ENCODE measurements at regions not wholly inside any gene's neighbourhood (a gene's known extent, or its start where the extent isn't known, plus 50 kb on each side); places are given as distances from the start of the nearest gene placed in this dataset.
A peak's percentile ranks its signal among the peaks of the same experiment; 100 is the strongest.
"Not testable (repeated sequence)": the region's sequence is repeated elsewhere in the genome, so short reads cannot be mapped to it uniquely, and the experiment has no call there.

GRCh38 chr1:172755099-172755498 is 96.2 kb downstream of the FASLG start:
- no peak for DNase-seq

- DNase-seq = no peak
Measured at GRCh38 chr1:172756024-172756423, 97.1 kb downstream of the FASLG start.

GRCh38 chr1:172758259-172758658 is 99.4 kb downstream of the FASLG start:
- DNase-seq = no peak

- DNase-seq = no peak
Measured at GRCh38 chr1:172760121-172760520, 101.2 kb downstream of the FASLG start.

- DNase-seq = no peak
Measured at GRCh38 chr1:172761581-172762486, 102.9 kb downstream of the FASLG start.

GRCh38 chr1:172763057-172763456 is 104.2 kb downstream of the FASLG start:
- DNase-seq = no peak

GRCh38 chr1:172764378-172764777 is 105.5 kb downstream of the FASLG start:
- DNase-seq = peak; percentile 33

- no peak for DNase-seq
Measured at GRCh38 chr1:172766462-172766861, 107.6 kb downstream of the FASLG start.

- no peak for DNase-seq
Measured at GRCh38 chr1:172770071-172770470, 111.2 kb downstream of the FASLG start.

GRCh38 chr1:172774561-172774960 is 115.7 kb downstream of the FASLG start:
- no peak for DNase-seq

GRCh38 chr1:172775606-172776005 is 116.7 kb downstream of the FASLG start:
- no peak for DNase-seq

GRCh38 chr1:172776071-172776470 is 117.2 kb downstream of the FASLG start:
- DNase-seq = no peak

- DNase-seq = no peak
Measured at GRCh38 chr1:172777767-172778166, 118.9 kb downstream of the FASLG start.

GRCh38 chr1:172778456-172779455 is 119.9 kb downstream of the FASLG start:
- DNase-seq = no peak

GRCh38 chr1:172779491-172779890 is 120.6 kb downstream of the FASLG start:
- DNase-seq = no peak

GRCh38 chr1:172781513-172782140 is 122.7 kb downstream of the FASLG start:
- DNase-seq = no peak

GRCh38 chr1:172789840-172790239 is 130.9 kb downstream of the FASLG start:
- DNase-seq = no peak

GRCh38 chr1:172790245-172790644 is 131.3 kb downstream of the FASLG start:
- DNase-seq = no peak

GRCh38 chr1:172793823-172794222 is 134.9 kb downstream of the FASLG start:
- no peak for DNase-seq

GRCh38 chr1:172795741-172796140 is 136.8 kb downstream of the FASLG start:
- DNase-seq = no peak

GRCh38 chr1:172799804-172800203 is 140.9 kb downstream of the FASLG start:
- not testable (repeated sequence) for DNase-seq

GRCh38 chr1:172801771-172802322 is 142.9 kb downstream of the FASLG start:
- no peak for DNase-seq

- DNase-seq = no peak
Measured at GRCh38 chr1:172809750-172810149, 150.8 kb downstream of the FASLG start.

Data from CD4-positive, alpha-beta T cell treated with Interleukin-15 for 1 hour (primary cell).